Sigmoid colon (tissue), 4 donors: ENCODE measurements at regions not wholly inside any gene's neighbourhood (a gene's known extent, or its start where the extent isn't known, plus 50 kb on each side); places are given as distances from the start of the nearest gene placed in this dataset.

Experiments used
- CTCF ChIP-seq, 4 experiments: fragments of 450-650 bp in 3 of 4; fragments of 200-600 bp in 1 of 4; IDR thresholded peaks; one replicate each; pipeline ENCODE4 v1.5.1; 2016 to 2019; ENCODE audit warnings: antibody characterized with exemption in 4 of 4, mild to moderate bottlenecking in 3 of 4, moderate library complexity in 2 of 4
- EP300 ChIP-seq, 4 donors: sonication (generic); formaldehyde crosslinking; IDR thresholded peaks; one replicate each; pipeline ENCODE4 v1.6.1; 2017; ENCODE audit warnings: antibody characterized with exemption in 4 of 4
- POLR2A ChIP-seq, 2 donors: fragments of 450-650 bp; IDR thresholded peaks; one replicate each; pipeline ENCODE4 v1.6.1; 2016; ENCODE audit warnings: antibody characterized with exemption in 2 of 2, mild to moderate bottlenecking in 2 of 2, moderate library complexity in 2 of 2
- POLR2AphosphoS5 ChIP-seq, 4 donors: sonication (generic); formaldehyde crosslinking; IDR thresholded peaks; one replicate each; pipeline ENCODE4 v1.6.1; 2017; ENCODE audit warnings: antibody characterized with exemption in 4 of 4

GRCh38 chr6:51398064-51398705 is 579.5 kb downstream of the TFAP2B start:
- TF ChIP-seq CTCF (IDR thresholded peaks at IDR 0.05) (no peak), POLR2A (IDR thresholded peaks at IDR 0.05) (no peak), EP300 (IDR thresholded peaks at IDR 0.05) (no peak), POLR2AphosphoS5 (IDR thresholded peaks at IDR 0.05) (no peak)
